CD4-positive, alpha-beta T cell treated with Interleukin-21 for 1 hour (primary cell): ENCODE measurements at regions not wholly inside any gene's neighbourhood (a gene's known extent, or its start where the extent isn't known, plus 50 kb on each side); places are given as distances from the start of the nearest gene placed in this dataset.
"Not testable (repeated sequence)": the region's sequence is repeated elsewhere in the genome, so short reads cannot be mapped to it uniquely, and the experiment has no call there.

ENCODE experiments used
- DNase-seq: peaks from one replicate; pipeline ENCODE4 v3.0.0-alpha.2; 2020

- no peak for DNase-seq
Observed at GRCh38 chr12:105459760-105460330, 129.4 kb downstream of the C12orf75 start.

DNA sequence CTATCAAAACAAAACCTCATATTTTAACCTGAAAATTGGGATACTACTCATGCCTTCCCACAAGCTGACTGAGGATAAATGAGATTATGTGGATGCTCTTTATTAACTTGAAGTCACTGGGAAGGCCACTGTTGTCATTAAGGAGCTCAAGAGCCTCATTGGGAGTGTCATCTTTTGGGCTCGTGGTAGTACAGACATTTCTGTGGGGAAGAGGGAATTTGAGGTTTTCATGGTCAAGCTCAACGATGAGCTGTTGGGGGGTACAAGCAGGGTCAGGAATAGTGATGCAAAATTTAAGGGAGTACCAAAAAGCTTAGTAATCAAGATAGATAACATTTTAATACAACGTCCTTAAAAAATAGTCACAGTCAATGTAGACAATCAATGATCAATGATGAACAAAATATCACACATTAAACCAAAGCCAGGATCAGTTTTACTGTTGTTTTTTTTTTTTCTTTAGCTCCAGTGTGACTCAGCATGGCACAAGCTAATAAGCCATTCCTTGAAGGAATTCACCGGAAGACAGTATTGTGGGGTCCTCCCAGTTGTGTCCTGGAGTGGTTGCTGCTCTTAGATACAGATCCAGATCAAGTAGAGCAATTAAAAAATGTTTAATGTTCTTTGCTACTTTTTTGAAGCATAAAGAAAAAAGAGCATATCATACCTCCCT is 130.9 kb downstream of the C12orf75 start:
- no peak for DNase-seq

DNA sequence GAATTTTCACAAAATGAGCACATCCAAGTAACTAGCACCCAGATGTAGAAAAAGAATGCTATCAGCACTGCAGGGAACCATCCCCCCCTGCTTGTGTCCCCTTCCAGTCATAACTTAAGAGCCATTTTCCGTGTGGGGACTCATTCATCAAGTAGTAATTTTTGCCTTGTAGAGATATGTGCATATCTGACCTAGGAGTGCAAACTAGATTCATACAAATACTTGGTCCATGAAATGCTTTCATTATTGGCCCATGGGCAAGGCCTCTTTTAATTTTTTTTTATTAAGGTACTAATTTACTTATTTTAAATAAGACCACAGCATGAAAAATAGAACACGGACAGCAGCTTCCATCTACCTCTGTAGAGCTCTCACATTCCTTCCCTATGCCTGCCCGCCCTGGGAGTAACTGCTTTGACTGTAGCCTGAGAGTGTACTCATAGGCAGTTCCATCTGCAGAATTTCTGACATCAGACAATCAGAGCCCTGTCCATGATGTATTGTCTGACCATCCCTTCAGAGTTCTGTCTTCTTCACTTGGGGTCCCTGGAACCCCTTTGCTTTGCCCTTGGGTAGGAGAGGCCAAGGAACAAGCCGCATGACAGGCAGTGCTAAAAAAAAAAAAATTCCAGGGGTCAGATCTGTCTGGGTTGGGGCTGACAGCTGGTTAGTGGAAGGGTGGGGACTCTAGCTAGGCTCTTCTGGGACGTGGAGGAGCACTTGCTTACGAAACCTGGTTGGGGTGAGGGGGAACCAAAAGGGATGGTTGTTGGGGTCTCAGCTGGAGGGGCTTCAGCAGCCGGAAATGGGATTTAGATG is 131.7 kb downstream of the C12orf75 start:
- no peak for DNase-seq

- DNase-seq = no peak
Observed at GRCh38 chr12:105462831-105463230, 132.3 kb downstream of the C12orf75 start.

- no peak for DNase-seq
Observed at GRCh38 chr12:105464406-105464805, 133.9 kb downstream of the C12orf75 start.

GRCh38 chr12:105466231-105466900 is 135.9 kb downstream of the C12orf75 start:
- no peak for DNase-seq

DNA sequence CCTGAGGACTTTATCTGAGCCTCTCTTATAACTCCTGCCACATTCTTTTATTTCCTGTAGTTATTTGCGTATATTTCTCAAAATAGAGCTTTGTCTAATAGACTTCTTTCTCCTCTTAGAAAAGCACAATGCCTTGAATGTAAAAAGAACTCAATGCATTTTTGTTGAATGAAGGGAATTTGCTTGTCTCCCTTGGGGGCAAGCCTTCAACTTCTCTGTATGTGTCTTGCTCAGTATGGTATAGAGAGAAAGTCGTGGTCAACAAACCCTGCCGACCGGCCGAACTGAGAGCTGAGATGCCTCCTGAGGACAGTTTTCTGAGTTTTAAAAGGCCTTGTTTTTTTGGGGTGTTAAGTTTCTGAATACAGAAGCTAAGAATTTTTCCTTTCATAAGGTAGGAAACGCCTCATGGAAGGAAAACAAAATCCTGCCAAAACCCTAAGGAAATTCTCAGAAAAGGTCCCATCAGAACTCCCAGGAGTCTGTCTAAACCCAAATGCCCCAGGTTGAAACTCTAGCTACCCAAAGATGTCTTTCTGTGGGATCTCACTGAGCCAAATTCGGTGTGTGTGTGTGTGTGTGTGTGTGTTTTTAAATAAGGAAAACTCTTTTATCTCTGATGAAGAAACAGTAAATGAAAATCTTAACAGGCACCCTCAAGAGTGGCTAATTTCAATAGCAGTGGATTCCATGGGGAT is 136.6 kb downstream of the C12orf75 start:
- no peak for DNase-seq

DNA sequence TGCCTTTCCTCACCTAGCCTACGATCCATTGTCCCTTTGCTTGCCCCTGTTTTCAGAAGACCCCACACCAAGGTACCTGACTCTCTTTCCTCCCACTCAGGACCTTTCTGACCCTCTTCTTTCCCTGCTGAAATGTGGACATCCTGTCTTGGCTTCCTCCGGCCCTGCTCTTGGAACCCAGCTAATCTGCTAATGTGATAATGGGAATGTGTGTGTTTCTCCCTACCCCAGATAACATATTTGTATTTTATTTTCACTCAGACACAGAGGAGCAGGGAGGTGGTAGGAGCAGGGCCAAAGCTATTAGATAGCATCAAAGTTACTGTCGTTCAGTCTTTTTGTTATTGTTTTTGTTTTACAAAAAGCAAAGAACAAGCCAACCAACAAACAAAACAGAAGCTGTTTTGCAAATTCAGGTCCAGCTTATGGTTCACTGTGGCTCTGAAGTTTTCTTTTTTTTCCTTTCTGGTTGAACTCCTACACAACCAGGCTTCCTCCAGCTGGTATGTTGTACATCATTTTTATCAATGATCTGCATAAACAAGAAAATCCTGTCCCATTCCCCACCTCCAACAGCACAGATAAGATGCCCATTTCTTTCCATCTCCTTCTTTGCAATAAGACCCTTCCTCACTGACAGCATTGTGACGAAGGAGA is 137.3 kb downstream of the C12orf75 start:
- no peak for DNase-seq

DNA sequence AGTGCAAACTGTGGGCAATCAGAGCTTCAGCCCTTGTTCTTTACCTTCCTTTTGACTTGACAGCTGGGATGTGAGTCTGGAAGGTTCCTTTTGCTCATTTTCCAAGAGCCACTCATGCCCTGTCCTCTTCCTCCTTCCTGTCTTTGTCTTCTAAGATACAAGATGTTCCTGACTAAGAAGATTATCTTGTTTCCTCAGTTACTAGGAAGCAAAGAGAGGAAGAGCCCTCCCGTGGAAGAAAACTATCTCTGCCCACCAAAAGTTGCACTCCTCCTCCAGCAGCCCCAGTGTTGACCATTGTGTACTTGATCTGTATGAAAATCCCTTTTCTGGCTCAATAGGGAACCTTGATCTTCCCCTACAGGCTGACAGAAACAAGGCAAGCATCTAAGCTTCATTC is 138.0 kb downstream of the C12orf75 start:
- DNase-seq = no peak

DNA sequence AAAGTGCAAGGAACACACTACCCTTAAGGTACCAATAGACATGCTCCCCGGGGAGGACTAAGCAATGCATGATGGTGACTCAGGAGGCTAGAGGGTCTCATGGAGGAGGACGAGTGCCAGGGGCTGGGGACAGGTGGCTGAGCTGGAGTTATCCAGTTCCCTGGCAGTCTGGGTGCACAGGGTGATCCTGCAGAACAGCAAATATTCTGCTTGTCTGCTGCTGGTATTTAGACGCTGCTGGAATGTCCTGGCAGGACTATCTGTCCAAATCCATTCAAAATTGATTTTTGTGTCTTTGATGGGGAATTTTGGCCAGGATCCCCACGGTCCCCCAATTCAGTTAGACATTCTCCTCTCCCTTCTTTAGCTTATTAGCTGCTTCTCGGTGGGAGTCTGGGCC is 138.7 kb downstream of the C12orf75 start:
- DNase-seq = no peak

- no peak for DNase-seq
Observed at GRCh38 chr12:105469701-105470100, 139.2 kb downstream of the C12orf75 start.

- DNase-seq = no peak
Observed at GRCh38 chr12:105470102-105470501, 139.6 kb downstream of the C12orf75 start.

GRCh38 chr12:105470601-105471000 is 140.1 kb downstream of the C12orf75 start:
- no peak for DNase-seq

DNA sequence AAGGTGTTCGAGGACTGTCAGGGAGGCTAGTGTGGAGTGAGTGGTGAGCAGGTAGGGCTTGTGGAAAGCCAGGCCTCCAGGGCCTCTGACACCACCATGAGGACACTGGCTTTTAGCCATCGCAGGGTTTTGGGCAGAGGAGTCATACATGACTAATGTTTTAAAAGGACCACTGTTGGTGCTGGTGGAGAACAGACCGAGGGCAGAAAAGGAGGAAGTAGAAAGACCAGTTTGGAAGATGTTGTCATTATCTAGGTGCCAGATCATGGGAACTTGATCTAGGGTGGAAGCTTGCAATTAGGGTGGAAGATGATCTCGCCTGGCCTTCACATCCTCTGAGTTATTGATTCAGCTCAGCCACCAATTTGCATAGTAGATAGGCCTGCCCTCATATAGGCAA is 144.2 kb downstream of the C12orf75 start:
- DNase-seq = no peak

- DNase-seq = no peak
Observed at GRCh38 chr12:105476616-105477015, 146.1 kb downstream of the C12orf75 start.

DNA sequence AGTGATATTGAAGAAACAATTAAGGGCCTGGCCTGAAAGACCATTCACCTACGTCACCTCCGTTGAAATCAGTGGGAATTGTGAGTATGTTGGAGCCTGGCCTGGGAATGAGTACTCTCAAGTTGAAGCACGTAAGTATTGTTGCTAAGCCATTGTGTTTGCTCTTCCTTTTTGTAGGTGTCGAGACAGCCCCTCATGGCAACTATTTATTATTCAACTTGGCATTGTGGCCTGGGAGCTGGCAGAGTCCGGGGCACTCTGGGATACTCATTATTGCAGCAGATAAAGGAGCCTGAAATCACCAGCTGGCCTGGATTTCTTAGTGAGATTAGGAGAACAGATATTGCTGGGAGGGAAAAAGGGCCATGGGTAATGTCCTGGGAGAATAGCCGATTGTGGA is 147.4 kb downstream of the C12orf75 start:
- DNase-seq = no peak

DNA sequence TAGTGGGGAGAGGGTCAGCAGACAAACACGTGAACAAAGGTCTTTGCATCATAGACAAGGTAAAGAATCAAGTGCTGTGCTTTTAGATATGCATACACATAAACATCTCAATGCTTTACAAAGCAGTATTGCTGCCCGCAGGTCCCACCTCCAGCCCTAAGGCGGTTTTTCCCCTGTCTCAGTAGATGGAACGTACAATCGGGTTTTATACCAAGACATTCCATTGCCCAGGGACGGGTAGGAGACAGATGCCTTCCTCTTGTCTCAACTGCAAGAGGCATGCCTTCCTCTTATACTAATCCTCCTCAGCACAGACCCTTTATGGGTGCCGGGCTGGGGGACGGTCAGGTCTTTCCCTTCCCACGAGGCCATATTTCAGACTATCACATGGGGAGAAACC is 148.3 kb downstream of the C12orf75 start:
- DNase-seq = not testable (repeated sequence)

DNA sequence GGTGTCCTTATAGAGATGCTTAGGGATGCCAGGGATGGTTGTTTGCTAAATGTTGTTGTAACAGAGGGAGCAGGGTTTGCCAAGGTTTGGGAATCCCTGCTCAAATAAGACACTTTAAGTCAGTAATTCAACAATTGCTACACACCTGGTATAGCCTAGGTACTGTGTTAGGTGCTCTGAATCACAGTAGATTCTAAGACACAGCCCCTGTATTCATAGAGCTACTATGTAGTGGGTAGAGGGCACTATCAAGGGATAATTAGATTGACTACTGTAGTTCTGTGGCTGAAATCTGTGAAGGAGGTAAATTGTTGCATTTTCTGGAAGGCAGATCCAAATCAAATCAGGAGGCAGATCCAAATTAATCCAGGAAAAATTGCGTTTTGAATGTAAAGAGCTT is 149.2 kb downstream of the C12orf75 start:
- DNase-seq = no peak

DNA sequence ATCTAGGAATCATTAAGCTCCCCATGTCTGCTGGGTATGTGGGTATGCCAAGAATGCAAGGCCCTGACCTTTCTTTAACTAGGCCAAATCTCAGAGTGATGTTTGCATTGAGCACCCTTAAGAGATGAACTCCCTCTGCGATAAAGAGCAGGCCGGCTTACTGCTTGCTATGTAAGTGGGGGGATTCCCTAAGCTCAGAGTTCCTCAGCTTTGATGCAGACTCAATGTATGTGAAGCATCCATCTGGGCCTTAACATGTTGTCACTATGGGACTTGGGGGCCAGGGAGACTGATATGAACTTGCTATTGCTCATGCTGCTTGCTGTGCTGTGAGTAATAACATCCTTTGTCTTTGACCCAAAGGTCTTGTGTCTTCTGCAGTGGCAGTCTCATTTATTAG is 149.7 kb downstream of the C12orf75 start:
- no peak for DNase-seq

DNA sequence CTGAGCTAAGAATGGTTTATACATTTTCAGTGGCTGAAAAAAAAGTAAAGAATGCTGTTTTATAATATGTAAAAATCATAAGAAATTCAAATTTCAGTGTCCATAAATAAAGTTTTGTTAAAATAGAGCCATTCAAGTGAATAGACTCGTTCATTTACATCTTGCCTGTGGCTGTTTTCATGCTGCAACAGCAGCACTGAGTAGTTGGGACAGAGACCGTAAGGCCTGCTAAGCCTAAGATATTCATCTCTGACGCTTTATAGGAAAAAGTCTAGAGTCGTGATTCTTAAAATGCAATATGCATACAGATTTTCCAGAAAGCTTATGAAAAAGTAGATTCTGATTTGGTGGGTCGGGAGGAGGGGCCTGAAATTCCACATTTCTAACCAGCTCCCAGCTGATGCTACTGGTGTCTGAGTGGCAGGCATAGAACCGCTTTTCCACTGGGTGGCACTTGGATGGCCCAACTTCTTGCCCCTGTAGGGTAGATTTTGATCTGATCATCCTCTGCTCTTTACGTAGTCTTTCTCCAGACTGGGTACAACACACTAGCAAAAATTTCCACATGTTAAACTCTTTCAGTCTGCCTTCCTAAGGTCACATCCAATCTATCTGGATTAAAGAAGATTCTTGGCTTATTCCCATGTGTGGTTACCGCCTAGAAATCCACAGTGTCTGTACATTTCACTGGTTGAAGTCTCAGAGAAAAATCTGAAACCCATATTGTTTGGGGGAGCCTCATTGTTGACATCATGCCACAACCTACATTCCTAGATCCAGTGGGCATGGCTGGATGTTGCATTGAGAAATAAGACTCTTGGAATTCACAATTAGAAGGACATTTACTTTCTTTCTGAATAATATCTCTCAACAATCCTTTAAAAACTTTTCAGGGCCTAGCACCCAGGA is 151.2 kb downstream of the C12orf75 start:
- DNase-seq = no peak

GRCh38 chr12:105482951-105483350 is 152.5 kb downstream of the C12orf75 start:
- no peak for DNase-seq
